NT2/D1 (cell line): ENCODE measurements at regions not wholly inside any gene's neighbourhood (a gene's known extent, or its start where the extent isn't known, plus 50 kb on each side); places are given as distances from the start of the nearest gene placed in this dataset.

Source experiments
- YY1 ChIP-seq: IDR thresholded peaks from 2 replicates; pipeline ENCODE4 v1.6.1; 2011; ENCODE audit not compliant: insufficient read length, insufficient read depth
- ZNF274 ChIP-seq: IDR thresholded peaks from 2 replicates; pipeline ENCODE4 v1.6.1; 2011; ENCODE audit warnings: mild to moderate bottlenecking, low read depth, low read length

DNA sequence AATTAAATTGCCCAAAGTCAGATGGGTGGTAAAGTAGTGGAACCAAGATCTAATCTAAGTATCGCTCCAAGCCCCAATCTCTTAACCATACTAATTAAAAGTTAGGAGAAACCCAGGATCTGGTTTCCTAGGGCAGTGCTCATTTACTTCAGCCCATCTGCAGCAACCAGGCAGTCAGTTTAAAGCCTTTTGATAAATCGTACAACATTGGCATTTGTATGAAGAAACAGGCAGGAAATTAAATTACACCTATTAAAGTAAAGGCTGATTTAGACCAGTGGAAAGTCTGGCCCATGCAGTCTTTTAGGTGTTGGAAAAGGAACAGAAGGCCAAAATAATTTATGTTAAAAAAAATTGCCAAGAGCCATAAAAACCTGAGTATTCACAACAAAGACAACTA is 594.4 kb upstream of the UBE2E2 start:
- no peak for TF ChIP-seq ZNF274
- TF ChIP-seq YY1: no peak
